Stimulated activated CD4-positive, alpha-beta T cell treated with anti-CD3 and anti-CD28 coated beads, Interleukin-2, amount 100 ng/mL, for 4 hours (primary cell): ENCODE measurements at regions not wholly inside any gene's neighbourhood (a gene's known extent, or its start where the extent isn't known, plus 50 kb on each side); places are given as distances from the start of the nearest gene placed in this dataset.

Experiments used
- DNase-seq: peaks from one replicate; pipeline ENCODE4 v3.0.0-alpha.2; 2020; ENCODE audit warnings: low read depth

- DNase-seq: no peak
Measured at GRCh38 chr10:1874533-1874932, 137.2 kb upstream of the ADARB2 start.

DNA sequence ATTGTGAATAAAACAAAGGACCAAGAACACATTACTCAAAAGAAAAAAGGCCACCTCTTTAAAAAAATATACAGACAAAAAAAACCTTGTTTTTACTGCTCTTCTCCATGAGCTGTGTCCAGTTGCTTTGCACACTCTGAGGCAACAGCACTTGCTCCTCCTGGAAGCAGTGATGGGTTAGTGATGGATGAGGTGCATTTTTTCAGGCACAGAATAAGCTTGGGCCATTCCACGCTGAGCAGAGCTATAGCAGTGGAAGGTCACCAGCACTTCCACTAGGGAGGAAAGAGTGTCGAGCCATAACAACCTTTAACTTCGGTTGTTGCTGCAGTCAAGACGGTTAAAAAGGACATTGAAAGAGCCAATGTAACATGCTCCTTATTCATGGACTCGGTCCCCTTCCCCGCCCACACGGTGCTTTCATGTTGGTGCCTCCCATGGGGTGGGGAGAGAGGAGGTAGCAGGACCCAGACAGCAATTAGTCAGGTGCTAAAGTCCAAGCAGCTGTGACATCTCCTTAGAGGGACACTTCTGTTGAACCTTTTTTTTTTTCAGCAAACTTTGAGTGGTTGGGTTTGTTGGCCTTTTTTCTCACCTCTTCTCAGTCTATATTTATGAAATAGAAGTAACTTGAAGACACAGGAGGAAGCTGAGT is 136.5 kb upstream of the ADARB2 start:
- no peak for DNase-seq

- no peak for DNase-seq
Measured at GRCh38 chr10:1872151-1872726, 134.9 kb upstream of the ADARB2 start.

DNA sequence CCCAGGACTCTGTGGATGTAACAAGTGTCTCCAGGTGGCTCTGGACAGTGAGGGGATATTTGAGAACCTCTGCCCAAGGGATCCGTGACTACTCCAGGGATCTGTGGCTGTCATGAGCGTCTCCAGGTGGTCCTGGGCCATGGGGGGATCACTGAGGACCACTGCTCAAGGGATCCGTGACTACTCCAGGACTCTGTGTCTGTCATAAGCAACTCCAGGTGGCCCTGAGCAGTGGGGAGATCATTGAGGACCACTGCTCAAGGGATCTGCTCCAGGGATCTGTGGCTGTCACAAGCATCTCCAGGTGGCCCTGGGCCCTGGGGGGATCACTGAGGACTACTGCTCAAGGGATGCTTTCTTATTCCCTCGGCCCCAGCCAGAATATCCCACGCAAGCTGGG is 133.2 kb upstream of the ADARB2 start:
- DNase-seq: no peak

DNA sequence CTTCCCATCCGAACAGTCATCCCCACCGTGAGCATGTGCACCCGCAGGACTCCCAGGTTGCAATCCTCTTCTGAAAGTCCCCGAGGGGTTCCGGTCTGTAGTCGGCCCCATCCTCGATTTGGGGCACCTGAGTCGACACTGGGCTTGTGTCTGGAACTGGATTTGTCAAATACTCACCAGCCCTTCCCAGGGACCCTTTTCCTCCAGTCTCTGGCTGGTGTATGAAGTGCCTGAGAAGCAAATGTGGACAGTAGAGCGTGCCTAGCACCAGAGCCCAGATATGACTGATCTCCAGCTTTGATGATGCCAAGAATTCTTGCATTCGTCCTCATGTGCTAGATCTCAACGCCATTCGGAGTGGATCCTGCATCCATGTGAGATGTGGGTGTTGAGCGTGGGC is 132.5 kb upstream of the ADARB2 start:
- DNase-seq: no peak

DNA sequence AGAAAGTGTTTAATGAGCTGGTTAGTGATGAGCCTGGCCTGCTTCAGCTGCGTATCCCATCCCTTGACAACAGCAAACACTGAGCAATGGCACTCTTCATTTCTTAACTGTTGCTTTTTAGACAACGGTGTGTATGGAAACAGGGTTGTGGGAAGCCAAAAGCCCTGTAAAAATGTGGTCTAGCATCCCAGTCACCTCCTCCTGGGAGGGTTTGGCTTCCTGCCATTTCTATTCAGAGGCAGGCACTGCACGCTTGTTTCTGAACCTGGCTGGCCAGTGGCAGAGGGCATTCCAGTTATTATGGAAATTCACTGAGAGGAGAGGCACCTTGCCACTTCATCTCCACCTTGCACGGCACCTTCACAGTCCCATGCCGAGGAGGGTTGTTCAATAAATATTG is 123.0 kb upstream of the ADARB2 start:
- no peak for DNase-seq

- DNase-seq: no peak
Measured at GRCh38 chr10:1858547-1858946, 121.2 kb upstream of the ADARB2 start.

GRCh38 chr10:1858048-1858447 is 120.7 kb upstream of the ADARB2 start:
- DNase-seq: no peak

DNA sequence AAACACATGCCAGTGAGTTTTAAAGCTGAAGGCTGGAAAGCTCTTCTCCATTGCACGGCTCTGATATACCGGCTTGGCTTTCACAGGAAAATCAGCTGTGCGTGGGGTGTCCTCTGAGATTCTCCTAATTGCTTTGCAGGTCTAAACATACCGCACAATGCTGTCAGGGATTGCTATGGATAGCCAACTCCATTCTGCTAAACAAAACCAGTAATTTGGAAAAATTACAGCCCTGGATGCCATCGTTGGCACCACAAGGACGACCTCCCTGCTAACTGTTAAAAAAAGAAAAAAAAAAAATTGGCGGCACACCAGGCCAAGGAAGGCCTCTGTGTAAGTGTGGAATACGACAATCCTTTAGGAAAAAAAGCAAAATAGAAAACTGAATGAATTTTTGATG is 118.6 kb upstream of the ADARB2 start:
- DNase-seq: no peak

DNA sequence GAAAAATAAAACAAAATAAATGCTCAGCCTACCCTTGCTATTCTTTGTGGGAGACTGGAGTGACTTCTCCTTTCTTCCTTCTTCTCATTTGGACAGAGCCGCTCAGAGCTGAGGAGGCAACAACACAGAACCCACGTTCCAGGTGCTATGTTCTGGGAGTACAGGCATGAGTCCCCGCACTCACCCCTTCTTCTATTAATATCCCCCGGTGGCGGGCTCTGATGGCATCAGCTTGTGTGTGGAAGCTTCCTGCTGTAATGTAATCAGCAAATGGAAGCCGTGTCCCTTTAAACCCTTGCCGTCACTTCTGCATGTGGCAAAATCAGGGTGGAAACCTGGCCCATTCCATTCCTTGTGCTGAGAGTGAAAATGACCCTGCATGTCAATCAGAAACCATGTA is 116.9 kb upstream of the ADARB2 start:
- DNase-seq: no peak

DNA sequence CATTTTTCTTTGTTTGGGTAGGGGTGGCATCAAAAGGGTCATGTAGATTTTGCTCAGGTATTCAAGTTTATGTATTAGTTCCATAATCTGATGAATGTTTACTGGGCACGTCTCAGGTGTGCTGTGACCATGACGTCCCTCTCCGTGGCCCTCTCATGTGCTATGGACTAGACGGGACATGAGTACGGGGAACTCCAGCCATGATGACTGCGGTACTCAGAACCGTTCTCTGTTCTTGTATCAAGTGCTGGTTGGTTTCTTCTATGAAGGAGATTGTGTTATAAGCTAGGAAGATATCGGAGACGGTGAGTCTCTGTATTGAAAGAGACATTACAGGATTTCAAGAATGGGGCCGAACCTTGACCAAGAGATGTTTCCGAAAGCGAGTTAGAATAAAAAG is 116.5 kb upstream of the ADARB2 start:
- no peak for DNase-seq

GRCh38 chr10:1852841-1853240 is 115.5 kb upstream of the ADARB2 start:
- DNase-seq: no peak

GRCh38 chr10:1851762-1852161 is 114.4 kb upstream of the ADARB2 start:
- no peak for DNase-seq

GRCh38 chr10:1850971-1851527 is 113.7 kb upstream of the ADARB2 start:
- DNase-seq: no peak

DNA sequence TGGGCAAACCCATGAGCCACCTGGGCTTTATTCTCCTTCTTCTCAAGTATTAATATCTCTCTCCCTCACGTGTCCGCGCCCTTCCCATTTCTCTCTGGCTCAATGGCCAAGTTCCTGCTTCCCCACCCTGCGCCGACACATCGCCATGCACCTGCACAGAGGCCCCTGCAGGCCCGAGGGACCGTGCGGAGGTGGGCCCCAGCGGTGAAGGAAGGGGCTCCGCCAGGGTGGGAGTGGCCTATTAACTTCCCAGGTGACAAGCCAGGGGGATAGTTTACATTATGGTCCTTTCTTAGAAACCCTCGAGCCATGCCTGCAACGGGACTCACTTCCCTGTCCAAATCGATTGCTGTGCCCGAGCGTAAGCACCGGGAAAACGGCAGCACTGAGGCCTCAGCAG is 110.0 kb upstream of the ADARB2 start:
- DNase-seq: no peak

GRCh38 chr10:1846032-1846431 is 108.7 kb upstream of the ADARB2 start:
- no peak for DNase-seq

GRCh38 chr10:1841759-1842158 is 104.4 kb upstream of the ADARB2 start:
- DNase-seq: no peak

DNA sequence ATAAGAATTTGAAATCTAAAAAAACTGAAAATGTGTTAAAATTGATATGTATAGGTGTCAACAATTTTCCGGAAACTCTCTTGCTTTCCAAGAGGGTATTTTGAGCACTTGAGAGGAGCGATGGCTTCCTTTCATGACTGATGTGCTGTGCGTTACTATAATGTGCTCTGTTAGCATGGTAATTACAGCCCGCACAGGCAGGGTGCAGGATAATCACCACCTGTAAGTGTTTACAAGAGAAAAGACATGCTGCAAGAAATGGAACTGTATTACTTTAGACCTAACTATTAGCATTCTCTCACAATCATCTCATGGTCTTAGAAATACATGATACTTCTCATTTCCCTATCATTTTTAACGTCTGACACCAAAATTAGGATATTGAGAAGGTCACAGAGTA is 92.4 kb upstream of the ADARB2 start:
- no peak for DNase-seq

DNA sequence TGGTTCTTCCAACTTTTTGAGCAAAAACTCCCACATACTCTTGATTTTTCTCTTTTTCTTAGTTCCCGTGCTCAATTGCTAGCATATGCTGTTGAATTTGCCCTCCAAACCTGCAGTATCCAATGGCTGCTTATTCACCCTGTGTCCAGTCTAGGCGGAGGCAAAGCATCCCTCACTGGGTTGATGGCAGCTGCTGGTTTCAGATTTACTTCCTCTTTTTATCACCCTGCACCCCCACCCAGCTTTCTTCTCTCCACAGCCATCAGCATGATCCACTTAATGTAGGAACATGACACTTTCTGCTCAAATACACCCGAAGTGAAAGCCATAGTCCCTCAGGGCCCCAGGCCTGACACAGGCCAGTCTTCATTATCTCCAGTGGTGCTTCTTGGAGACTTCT is 87.6 kb upstream of the ADARB2 start:
- no peak for DNase-seq

- DNase-seq: no peak
Measured at GRCh38 chr10:1814556-1814955, 77.2 kb upstream of the ADARB2 start.

- DNase-seq: no peak
Measured at GRCh38 chr10:1809139-1809741, 71.9 kb upstream of the ADARB2 start.

GRCh38 chr10:1807924-1808323 is 70.6 kb upstream of the ADARB2 start:
- DNase-seq: no peak

DNA sequence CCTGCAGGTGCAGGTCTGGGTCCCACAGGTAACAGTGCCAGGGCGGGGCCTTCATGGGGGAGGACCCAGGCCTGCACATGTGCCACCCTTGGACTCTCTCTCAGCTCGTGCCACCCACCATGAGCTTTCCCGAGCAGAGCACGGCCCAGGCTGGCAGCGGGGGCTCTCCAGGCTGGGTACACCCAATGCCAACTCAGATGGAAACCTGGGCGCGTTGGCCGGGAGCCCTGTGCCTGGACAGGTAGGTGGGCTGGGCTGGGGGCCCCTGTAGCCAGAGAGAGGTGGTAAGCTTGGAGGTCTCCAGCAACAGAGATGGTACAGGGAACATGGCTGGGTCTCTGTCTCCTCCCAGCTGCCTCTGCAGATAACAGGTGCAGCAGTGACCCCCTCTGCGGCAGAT is 69.9 kb upstream of the ADARB2 start:
- DNase-seq: no peak

GRCh38 chr10:1802413-1802812 is 65.1 kb upstream of the ADARB2 start:
- no peak for DNase-seq
